ENCODE measurements at regions not wholly inside any gene's neighbourhood (a gene's known extent, or its start where the extent isn't known, plus 50 kb on each side); places are given as distances from the start of the nearest gene placed in this dataset.

DNA sequence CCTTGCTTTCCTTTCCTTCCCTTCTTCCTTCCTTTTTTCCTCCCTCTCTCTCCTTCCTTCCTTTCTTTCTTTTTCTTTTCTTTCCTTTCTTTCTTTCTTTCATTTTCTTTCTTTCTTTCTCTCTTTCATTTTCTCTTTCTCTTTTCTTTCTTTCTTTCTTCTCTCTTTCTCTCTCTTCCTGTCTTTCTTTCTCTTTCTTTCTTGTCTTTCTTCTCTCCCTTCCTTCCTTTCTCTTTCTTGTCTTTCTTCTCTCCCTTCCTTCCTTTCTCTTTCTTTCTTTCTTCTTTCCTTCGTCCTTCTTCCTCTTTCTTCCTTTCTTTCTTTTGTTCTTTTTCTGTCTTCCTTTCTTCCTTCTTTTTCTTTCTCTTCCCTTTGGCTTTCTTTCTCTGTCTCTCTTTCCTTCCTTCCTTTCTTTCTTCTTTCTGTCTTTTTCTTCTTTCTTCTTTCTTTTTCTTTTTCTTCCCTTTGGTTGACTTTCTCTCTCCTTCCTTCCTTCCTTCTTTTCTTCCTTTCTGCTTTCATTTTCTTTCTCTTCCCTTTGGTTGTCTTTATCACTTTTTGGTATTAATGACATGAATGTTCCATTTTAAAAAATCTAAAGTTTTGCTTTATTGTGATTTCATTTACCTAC, 496.4 kb upstream of the CBLB start:
- Histone ChIP-seq H3K9ac (ENCODE audit: low read depth, low read length, poor library complexity, severe bottlenecking) (no peak overlapping the region), H3K36me3 (ENCODE audit: insufficient read depth, low read length) (no peaks in the 10 kb centered on the region), H3K79me2 (ENCODE audit: insufficient read depth, low read length) (no peaks in the 10 kb centered on the region), H2AFZ (ENCODE audit: low read length) (peak overlapping the region; percentile 49; the same call in 1 of the 2 replicates), H3K9me3 (ENCODE audit: insufficient read depth, low read depth, low read length) (no peaks in the 10 kb centered on the region), H3K4me2 (ENCODE audit: low read depth, low read length, poor library complexity, severe bottlenecking) (no peak overlapping the region), H3K4me1 (ENCODE audit: insufficient read depth, low read length, poor library complexity, severe bottlenecking) (no peaks in the 10 kb centered on the region), H3K4me3 (ENCODE audit: low read length, poor library complexity, severe bottlenecking) (no peak overlapping the region), H3K9me2 (replicated peaks; ENCODE audit: low read depth, low read length) (no peaks in the 10 kb centered on the region), H4K20me1 (ENCODE audit: insufficient read depth, low read length, poor library complexity, severe bottlenecking) (no peaks in the 10 kb centered on the region), H3K27me3 (ENCODE audit: insufficient read depth, low read length, poor library complexity, severe bottlenecking) (no peaks in the 10 kb centered on the region), H3F3A (ENCODE audit: low read depth) (no peaks in the 10 kb centered on the region)
- no peak for TF ChIP-seq EZH2phosphoT487 (IDR thresholded peaks at IDR 0.05; ENCODE audit: borderline replicate concordance)
- TF ChIP-seq, protein P1, sequence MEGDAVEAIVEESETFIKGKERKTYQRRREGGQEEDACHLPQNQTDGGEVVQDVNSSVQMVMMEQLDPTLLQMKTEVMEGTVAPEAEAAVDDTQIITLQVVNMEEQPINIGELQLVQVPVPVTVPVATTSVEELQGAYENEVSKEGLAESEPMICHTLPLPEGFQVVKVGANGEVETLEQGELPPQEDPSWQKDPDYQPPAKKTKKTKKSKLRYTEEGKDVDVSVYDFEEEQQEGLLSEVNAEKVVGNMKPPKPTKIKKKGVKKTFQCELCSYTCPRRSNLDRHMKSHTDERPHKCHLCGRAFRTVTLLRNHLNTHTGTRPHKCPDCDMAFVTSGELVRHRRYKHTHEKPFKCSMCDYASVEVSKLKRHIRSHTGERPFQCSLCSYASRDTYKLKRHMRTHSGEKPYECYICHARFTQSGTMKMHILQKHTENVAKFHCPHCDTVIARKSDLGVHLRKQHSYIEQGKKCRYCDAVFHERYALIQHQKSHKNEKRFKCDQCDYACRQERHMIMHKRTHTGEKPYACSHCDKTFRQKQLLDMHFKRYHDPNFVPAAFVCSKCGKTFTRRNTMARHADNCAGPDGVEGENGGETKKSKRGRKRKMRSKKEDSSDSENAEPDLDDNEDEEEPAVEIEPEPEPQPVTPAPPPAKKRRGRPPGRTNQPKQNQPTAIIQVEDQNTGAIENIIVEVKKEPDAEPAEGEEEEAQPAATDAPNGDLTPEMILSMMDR (conservative IDR thresholded peaks at IDR 0.05; ENCODE audit: low read length): no peak

DNA sequence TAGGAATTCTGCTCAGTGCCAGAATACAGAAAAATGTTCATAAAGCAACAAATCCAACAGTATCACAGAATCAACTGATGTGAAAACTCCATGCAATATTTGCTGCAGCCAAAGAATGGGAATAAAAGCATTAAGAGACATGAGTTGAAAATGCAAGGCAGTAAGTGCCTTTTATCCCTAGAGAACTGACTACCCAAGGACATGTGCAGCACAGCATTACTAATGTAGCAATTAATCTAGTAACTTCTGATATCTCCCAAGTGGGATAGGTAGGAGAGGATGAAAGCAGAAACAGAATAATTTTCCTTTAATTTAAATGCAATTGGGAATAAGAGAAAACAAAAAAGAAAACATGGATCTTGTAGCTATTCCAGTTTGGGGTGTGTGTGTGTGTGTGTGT, 497.5 kb upstream of the CBLB start:
- H3K27me3 ChIP-seq (ENCODE audit: insufficient read depth, low read length, poor library complexity, severe bottlenecking): no peaks in the 10 kb centered on the region
- no peak overlapping the region for H2AFZ ChIP-seq (ENCODE audit: low read length)
- H3F3A ChIP-seq (ENCODE audit: low read depth): no peaks in the 10 kb centered on the region
- no peak for TF ChIP-seq EZH2phosphoT487 (IDR thresholded peaks at IDR 0.05; ENCODE audit: borderline replicate concordance)
- TF ChIP-seq, protein P1 (conservative IDR thresholded peaks at IDR 0.05; ENCODE audit: low read length): no peak
- H3K9me2 ChIP-seq (replicated peaks; ENCODE audit: low read depth, low read length): no peaks in the 10 kb centered on the region
- H3K4me1 ChIP-seq (ENCODE audit: insufficient read depth, low read length, poor library complexity, severe bottlenecking): no peaks in the 10 kb centered on the region
- H4K20me1 ChIP-seq (ENCODE audit: insufficient read depth, low read length, poor library complexity, severe bottlenecking): no peaks in the 10 kb centered on the region
- no peak overlapping the region for H3K9ac ChIP-seq (ENCODE audit: low read depth, low read length, poor library complexity, severe bottlenecking)
- no peaks in the 10 kb centered on the region for H3K79me2 ChIP-seq (ENCODE audit: insufficient read depth, low read length)
- H3K9me3 ChIP-seq (ENCODE audit: insufficient read depth, low read depth, low read length): no peaks in the 10 kb centered on the region
- no peaks in the 10 kb centered on the region for H3K36me3 ChIP-seq (ENCODE audit: insufficient read depth, low read length)
- no peak overlapping the region for H3K4me2 ChIP-seq (ENCODE audit: low read depth, low read length, poor library complexity, severe bottlenecking)
- no peak overlapping the region for H3K4me3 ChIP-seq (ENCODE audit: low read length, poor library complexity, severe bottlenecking)

DNA sequence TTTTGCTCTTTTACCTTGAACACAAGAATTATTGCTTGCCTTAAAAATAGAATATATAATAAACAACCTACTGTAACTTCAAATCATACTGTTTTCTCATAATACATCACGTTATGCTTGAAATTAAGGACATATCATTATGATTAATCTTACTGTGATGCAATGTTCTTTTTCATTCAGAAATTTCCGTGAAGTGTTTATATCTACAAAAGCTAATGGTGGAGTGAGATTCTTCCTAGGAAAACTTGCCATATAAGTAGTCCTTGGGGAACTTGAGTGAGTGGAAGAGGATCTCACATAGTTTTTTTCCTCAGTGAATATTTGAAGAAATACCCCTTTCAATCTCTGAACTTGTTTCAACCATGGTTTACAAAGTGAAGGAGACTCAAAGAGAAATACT, 498.7 kb upstream of the CBLB start:
- Histone ChIP-seq H3K4me1 (ENCODE audit: insufficient read depth, low read length, poor library complexity, severe bottlenecking) (no peaks in the 10 kb centered on the region), H2AFZ (ENCODE audit: low read length) (no peak overlapping the region), H3K27me3 (ENCODE audit: insufficient read depth, low read length, poor library complexity, severe bottlenecking) (no peaks in the 10 kb centered on the region), H3F3A (ENCODE audit: low read depth) (no peaks in the 10 kb centered on the region), H3K9ac (ENCODE audit: low read depth, low read length, poor library complexity, severe bottlenecking) (no peak overlapping the region), H3K9me3 (ENCODE audit: insufficient read depth, low read depth, low read length) (no peaks in the 10 kb centered on the region), H3K4me2 (ENCODE audit: low read depth, low read length, poor library complexity, severe bottlenecking) (no peak overlapping the region), H3K36me3 (ENCODE audit: insufficient read depth, low read length) (no peaks in the 10 kb centered on the region), H3K9me2 (replicated peaks; ENCODE audit: low read depth, low read length) (no peaks in the 10 kb centered on the region), H3K4me3 (ENCODE audit: low read length, poor library complexity, severe bottlenecking) (no peak overlapping the region), H4K20me1 (ENCODE audit: insufficient read depth, low read length, poor library complexity, severe bottlenecking) (no peaks in the 10 kb centered on the region), H3K79me2 (ENCODE audit: insufficient read depth, low read length) (no peaks in the 10 kb centered on the region)
- no peak for TF ChIP-seq EZH2phosphoT487 (IDR thresholded peaks at IDR 0.05; ENCODE audit: borderline replicate concordance)
- TF ChIP-seq, protein P1 (conservative IDR thresholded peaks at IDR 0.05; ENCODE audit: low read length): no peak
